GM23248 (cell line): ENCODE measurements at regions not wholly inside any gene's neighbourhood (a gene's known extent, or its start where the extent isn't known, plus 50 kb on each side); places are given as distances from the start of the nearest gene placed in this dataset.

Experiments
- EZH2 ChIP-seq: fragments of 200-600 bp; sonication (generic); IDR thresholded peaks from 2 replicates; pipeline ENCODE4 v1.6.1; 2018; ENCODE audit warnings: antibody characterized with exemption, mild to moderate bottlenecking; ENCODE audit not compliant: insufficient read depth, poor library complexity, severe bottlenecking
- EZH2phosphoT487 ChIP-seq: fragments of 200-600 bp; sonication (generic); IDR thresholded peaks from 2 replicates; pipeline ENCODE4 v1.6.1; 2018; ENCODE audit warnings: antibody characterized with exemption, moderate library complexity, mild to moderate bottlenecking, low read depth; ENCODE audit not compliant: insufficient read depth

DNA sequence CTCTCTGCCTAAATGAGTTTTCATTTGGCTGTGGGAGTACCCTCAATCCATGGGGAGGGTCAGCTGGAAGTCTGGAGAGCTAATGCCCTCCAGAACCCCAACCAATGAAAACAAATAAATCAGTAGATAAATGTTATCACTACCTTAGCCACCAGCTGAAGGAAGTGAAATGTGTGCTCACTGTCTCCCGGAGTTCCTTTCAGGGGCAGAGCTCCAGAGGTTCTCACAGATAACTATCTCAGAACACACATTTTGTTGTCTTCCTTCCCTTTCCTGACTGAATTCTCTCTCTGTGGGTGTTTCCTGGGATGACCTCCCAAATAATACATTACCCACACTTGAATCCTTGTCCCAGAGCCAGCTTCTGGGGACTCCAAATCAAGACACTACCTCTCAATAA is 779.6 kb downstream of the DIAPH3 start:
- TF ChIP-seq EZH2phosphoT487 (no peak), EZH2 (no peak)
